ENCODE measurements at regions not wholly inside any gene's neighbourhood (a gene's known extent, or its start where the extent isn't known, plus 50 kb on each side); places are given as distances from the start of the nearest gene placed in this dataset.
A peak's percentile ranks its signal among the peaks of the same experiment; 100 is the strongest.

DNA sequence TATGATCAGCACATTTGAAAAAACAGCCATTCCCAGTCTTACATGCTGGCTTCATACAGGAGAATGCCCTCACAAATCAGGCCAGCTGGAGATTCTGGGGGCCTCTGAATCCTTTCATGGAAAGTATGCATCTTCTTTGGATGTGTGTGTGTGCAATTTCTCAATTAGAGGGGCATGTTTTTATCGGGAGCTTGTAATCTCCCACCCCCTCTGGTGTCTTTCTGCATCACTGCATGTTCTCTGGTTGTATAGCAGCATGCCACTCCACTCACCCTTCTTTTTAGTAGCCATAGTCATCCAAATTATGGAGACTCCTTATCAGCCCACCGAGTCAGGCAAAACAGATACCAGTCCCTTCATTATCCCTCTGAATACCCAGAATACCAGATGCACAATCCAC, 282.2 kb upstream of the SLIT2 start:
- H2BK12ac ChIP-seq (ENCODE audit: low read length): no peak overlapping the region
- no peak overlapping the region for H3K23ac ChIP-seq (ENCODE audit: low read length)
- H3K4me3 ChIP-seq (ENCODE audit: low read depth, low read length): no peak overlapping the region
- no peak overlapping the region for H4K8ac ChIP-seq (ENCODE audit: low read depth, low read length)
- no CpG with 5 or more reads among the region's 2 CpGs for WGBS (ENCODE audit: extremely low coverage, insufficient coverage, insufficient read length)
- peaks cover 0 to 2% of the 10 kb centered on the region in 2 experiments for H3K36me3 ChIP-seq (ENCODE audit: control insufficient read depth in 1 of 2, insufficient read depth in 2 of 2, low read length in 2 of 2)
- no peaks in the 10 kb centered on the region for H3K27me3 ChIP-seq (ENCODE audit: insufficient read depth, low read length)
- H4K91ac ChIP-seq (ENCODE audit: low read depth, low read length): no peak overlapping the region
- no peak overlapping the region for H3K4ac ChIP-seq (ENCODE audit: low read depth, low read length)
- DNase-seq: no peak
- no peak overlapping the region for H2AFZ ChIP-seq (ENCODE audit: insufficient read depth, low read length, poor library complexity)
- H3K79me1 ChIP-seq (ENCODE audit: low read length): no peaks in the 10 kb centered on the region
- H3K4me2 ChIP-seq (ENCODE audit: low read length): no peak overlapping the region
- no peak overlapping the region for H2BK5ac ChIP-seq (ENCODE audit: low read depth, low read length, poor library complexity)
- no peak overlapping the region for H4K12ac ChIP-seq (ENCODE audit: low read depth, low read length)
- H2BK120ac ChIP-seq (ENCODE audit: insufficient read depth, low read length, poor library complexity): no peak overlapping the region
- peaks cover 3% of the 10 kb centered on the region for H3K9me3 ChIP-seq (ENCODE audit: insufficient read depth, low read depth, low read length)
- peaks cover 4 to 8% of the 10 kb centered on the region in 2 experiments for H3K4me1 ChIP-seq (ENCODE audit: control insufficient read depth in 1 of 2, insufficient read depth in 2 of 2, low read length in 2 of 2)
- H3K9ac ChIP-seq (ENCODE audit: low read length): no peak overlapping the region
- H2AK5ac ChIP-seq (ENCODE audit: low read length): no peak overlapping the region
- no peak overlapping the region for H3K14ac ChIP-seq (ENCODE audit: low read length)
- H3K27ac ChIP-seq (ENCODE audit: low read depth, low read length): peak overlapping the region; percentile 43
- H3K18ac ChIP-seq (ENCODE audit: low read length): no peak overlapping the region
- no peaks in the 10 kb centered on the region for H3K79me2 ChIP-seq (ENCODE audit: control insufficient read depth, insufficient read depth, low read length, poor library complexity)

DNA sequence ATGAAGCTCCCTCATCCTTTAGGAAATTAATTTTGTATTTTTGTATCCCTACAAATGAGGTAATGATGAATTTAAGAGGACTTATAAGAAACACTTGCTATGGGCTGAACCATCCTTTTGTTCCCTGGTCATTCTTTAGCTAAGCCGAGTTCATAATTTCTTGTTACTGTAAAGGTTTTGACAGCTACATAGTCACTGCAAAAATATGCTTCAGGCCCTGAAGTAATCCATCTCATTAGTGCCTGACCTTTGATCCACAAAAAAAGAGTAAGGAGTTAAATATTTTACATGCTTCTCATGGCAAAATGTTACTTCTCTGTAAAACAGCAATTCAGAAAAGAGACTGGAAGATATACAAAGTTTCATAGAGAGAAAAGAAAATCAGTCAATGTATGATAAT, 290.6 kb upstream of the SLIT2 start:
- Histone ChIP-seq H3K9ac (ENCODE audit: low read length) (no peak overlapping the region), H3K36me3 (ENCODE audit: control insufficient read depth in 1 of 2, insufficient read depth in 2 of 2, low read length in 2 of 2) (peaks cover 0 to 2% of the 10 kb centered on the region in 2 experiments), H3K27ac (ENCODE audit: low read depth, low read length) (no peak overlapping the region), H3K27me3 (ENCODE audit: insufficient read depth, low read length) (no peaks in the 10 kb centered on the region), H3K9me3 (ENCODE audit: insufficient read depth, low read depth, low read length) (peaks cover 1% of the 10 kb centered on the region), H3K14ac (ENCODE audit: low read length) (no peak overlapping the region), H2BK12ac (ENCODE audit: low read length) (no peak overlapping the region), H2AFZ (ENCODE audit: insufficient read depth, low read length, poor library complexity) (no peak overlapping the region), H3K4me2 (ENCODE audit: low read length) (no peak overlapping the region), H2BK120ac (ENCODE audit: insufficient read depth, low read length, poor library complexity) (no peak overlapping the region), H3K23ac (ENCODE audit: low read length) (no peak overlapping the region), H3K79me1 (ENCODE audit: low read length) (no peaks in the 10 kb centered on the region), H3K4me3 (ENCODE audit: low read depth, low read length) (no peak overlapping the region), H3K79me2 (ENCODE audit: control insufficient read depth, insufficient read depth, low read length, poor library complexity) (no peaks in the 10 kb centered on the region), H3K4ac (ENCODE audit: low read depth, low read length) (no peak overlapping the region), H4K8ac (ENCODE audit: low read depth, low read length) (no peak overlapping the region), H2BK5ac (ENCODE audit: low read depth, low read length, poor library complexity) (no peak overlapping the region), H4K12ac (ENCODE audit: low read depth, low read length) (no peak overlapping the region), H3K4me1 (ENCODE audit: control insufficient read depth in 1 of 2, insufficient read depth in 2 of 2, low read length in 2 of 2) (no peaks in the 10 kb centered on the region), H2AK5ac (ENCODE audit: low read length) (no peak overlapping the region), H4K91ac (ENCODE audit: low read depth, low read length) (no peak overlapping the region), H3K18ac (ENCODE audit: low read length) (no peak overlapping the region)
- DNase-seq: peak in 1 of 2 donors; percentile 42
- WGBS (ENCODE audit: extremely low coverage, insufficient coverage, insufficient read length): no CpG with 5 or more reads among the region's 1 CpG

DNA sequence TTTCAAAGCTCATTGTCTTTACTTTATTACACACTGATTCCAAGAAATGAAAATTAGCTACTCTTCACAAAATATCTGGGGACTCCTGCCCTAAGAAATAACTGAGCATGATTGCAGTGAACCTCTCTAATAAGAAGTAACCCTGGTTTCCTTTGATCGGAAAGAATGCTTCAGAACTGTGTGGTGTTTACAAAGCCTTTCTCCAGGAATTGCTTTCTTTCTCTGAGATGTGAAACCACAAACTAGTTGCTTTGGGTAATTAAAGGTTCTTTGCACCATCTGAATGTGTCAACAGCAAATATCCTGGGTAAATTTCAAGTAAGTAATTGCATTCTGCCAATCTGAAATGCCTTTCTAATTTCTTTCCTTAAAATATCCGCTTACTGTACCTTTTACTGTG, 292.9 kb upstream of the SLIT2 start:
- Histone ChIP-seq H3K4ac (ENCODE audit: low read depth, low read length) (no peak overlapping the region), H3K79me1 (ENCODE audit: low read length) (no peaks in the 10 kb centered on the region), H2BK120ac (ENCODE audit: insufficient read depth, low read length, poor library complexity) (no peak overlapping the region), H4K12ac (ENCODE audit: low read depth, low read length) (no peak overlapping the region), H3K4me3 (ENCODE audit: low read depth, low read length) (no peak overlapping the region), H2BK12ac (ENCODE audit: low read length) (no peak overlapping the region), H3K79me2 (ENCODE audit: control insufficient read depth, insufficient read depth, low read length, poor library complexity) (no peaks in the 10 kb centered on the region), H3K9ac (ENCODE audit: low read length) (no peak overlapping the region), H3K4me1 (ENCODE audit: control insufficient read depth in 1 of 2, insufficient read depth in 2 of 2, low read length in 2 of 2) (no peaks in the 10 kb centered on the region), H3K27ac (ENCODE audit: low read depth, low read length) (no peak overlapping the region), H3K23ac (ENCODE audit: low read length) (no peak overlapping the region), H4K91ac (ENCODE audit: low read depth, low read length) (no peak overlapping the region), H2AK5ac (ENCODE audit: low read length) (no peak overlapping the region), H4K8ac (ENCODE audit: low read depth, low read length) (no peak overlapping the region), H2BK5ac (ENCODE audit: low read depth, low read length, poor library complexity) (no peak overlapping the region), H3K4me2 (ENCODE audit: low read length) (no peak overlapping the region), H2AFZ (ENCODE audit: insufficient read depth, low read length, poor library complexity) (no peak overlapping the region), H3K27me3 (ENCODE audit: insufficient read depth, low read length) (no peaks in the 10 kb centered on the region), H3K14ac (ENCODE audit: low read length) (no peak overlapping the region), H3K18ac (ENCODE audit: low read length) (no peak overlapping the region), H3K9me3 (ENCODE audit: insufficient read depth, low read depth, low read length) (no peaks in the 10 kb centered on the region), H3K36me3 (ENCODE audit: control insufficient read depth in 1 of 2, insufficient read depth in 2 of 2, low read length in 2 of 2) (no peaks in the 10 kb centered on the region)
- WGBS (ENCODE audit: extremely low coverage, insufficient coverage, insufficient read length): no CpG with 5 or more reads among the region's 2 CpGs
- no peak for DNase-seq

DNA sequence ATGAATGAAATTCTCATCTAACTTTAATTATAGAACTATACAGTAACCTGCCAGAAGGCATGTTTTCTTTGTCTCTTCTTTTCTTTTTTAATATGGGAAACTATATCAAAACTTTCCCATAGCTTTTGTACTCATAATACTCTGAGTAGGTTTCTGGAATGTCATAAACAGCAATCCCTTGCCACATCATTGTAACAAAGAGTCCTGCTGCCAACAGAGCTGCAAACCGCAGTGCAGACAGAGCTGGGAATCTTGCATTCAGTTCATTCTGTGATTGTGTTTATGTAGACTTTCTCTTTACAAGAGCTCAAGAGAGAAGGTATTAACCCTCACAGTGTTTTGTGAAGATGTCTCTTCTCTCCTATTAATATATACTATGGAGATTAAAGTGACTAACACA, 304.4 kb upstream of the SLIT2 start:
- no peak overlapping the region for H3K4me3 ChIP-seq (ENCODE audit: low read depth, low read length)
- H3K9ac ChIP-seq (ENCODE audit: low read length): no peak overlapping the region
- H2BK5ac ChIP-seq (ENCODE audit: low read depth, low read length, poor library complexity): no peak overlapping the region
- no peak for DNase-seq
- no peak overlapping the region for H3K4ac ChIP-seq (ENCODE audit: low read depth, low read length)
- H4K8ac ChIP-seq (ENCODE audit: low read depth, low read length): no peak overlapping the region
- no peak overlapping the region for H2BK120ac ChIP-seq (ENCODE audit: insufficient read depth, low read length, poor library complexity)
- H4K91ac ChIP-seq (ENCODE audit: low read depth, low read length): no peak overlapping the region
- H3K23ac ChIP-seq (ENCODE audit: low read length): no peak overlapping the region
- no peak overlapping the region for H2BK12ac ChIP-seq (ENCODE audit: low read length)
- no CpG with 5 or more reads among the region's 1 CpG for WGBS (ENCODE audit: extremely low coverage, insufficient coverage, insufficient read length)
- no peaks in the 10 kb centered on the region for H3K36me3 ChIP-seq (ENCODE audit: control insufficient read depth in 1 of 2, insufficient read depth in 2 of 2, low read length in 2 of 2)
- H3K27me3 ChIP-seq (ENCODE audit: insufficient read depth, low read length): no peaks in the 10 kb centered on the region
- H4K12ac ChIP-seq (ENCODE audit: low read depth, low read length): no peak overlapping the region
- no peaks in the 10 kb centered on the region for H3K79me2 ChIP-seq (ENCODE audit: control insufficient read depth, insufficient read depth, low read length, poor library complexity)
- H3K4me1 ChIP-seq (ENCODE audit: control insufficient read depth in 1 of 2, insufficient read depth in 2 of 2, low read length in 2 of 2): peaks cover 0 to 2% of the 10 kb centered on the region in 2 experiments
- H3K14ac ChIP-seq (ENCODE audit: low read length): no peak overlapping the region
- no peaks in the 10 kb centered on the region for H3K9me3 ChIP-seq (ENCODE audit: insufficient read depth, low read depth, low read length)
- H3K79me1 ChIP-seq (ENCODE audit: low read length): no peaks in the 10 kb centered on the region
- no peak overlapping the region for H2AK5ac ChIP-seq (ENCODE audit: low read length)
- H2AFZ ChIP-seq (ENCODE audit: insufficient read depth, low read length, poor library complexity): no peak overlapping the region
- H3K27ac ChIP-seq (ENCODE audit: low read depth, low read length): no peak overlapping the region
- H3K4me2 ChIP-seq (ENCODE audit: low read length): no peak overlapping the region
- H3K18ac ChIP-seq (ENCODE audit: low read length): no peak overlapping the region
